OCI-LY3 (cell line): ENCODE measurements at regions not wholly inside any gene's neighbourhood (a gene's known extent, or its start where the extent isn't known, plus 50 kb on each side); places are given as distances from the start of the nearest gene placed in this dataset.

Experiments
- H2AFZ ChIP-seq: fragments of 200-600, 300-600 bp; shearing (Covaris generic); 2 replicates; pipeline ENCODE4 v1.6.0; 2014; ENCODE audit warnings: antibody characterized with exemption, low read depth, low read length
- H3K27ac ChIP-seq: fragments of 200-600, 300-600 bp; sonication (generic); 2 replicates; pipeline ENCODE4 v1.5.1; 2014; ENCODE audit warnings: mild to moderate bottlenecking, low read length, moderate library complexity, mixed read lengths
- H3K27me3 ChIP-seq: fragments of 200-600, 300-600 bp; sonication (generic); 2 replicates; pipeline ENCODE4 v1.6.1; 2014; ENCODE audit warnings: low read depth, low read length, mixed read lengths
- H3K36me3 ChIP-seq: fragments of 200-600, 300-600 bp; sonication (generic); replicated peaks from 2 replicates; pipeline ENCODE3; 2014; ENCODE audit warnings: low read depth, low read length, mixed read lengths
- H3K4me1 ChIP-seq: fragments of 300-600, 200-600 bp; sonication (generic); 2 replicates; pipeline ENCODE4 v1.6.1; 2014; ENCODE audit warnings: low read length, mixed read lengths
- H3K4me2 ChIP-seq: fragments of 200-600, 300-600 bp; sonication (generic); 2 replicates; pipeline ENCODE4 v1.6.1; 2014; ENCODE audit warnings: low read length, mixed read lengths
- H3K4me3 ChIP-seq: fragments of 300-600, 200-600 bp; sonication (generic); 2 replicates; pipeline ENCODE4 v1.5.1; 2014; ENCODE audit warnings: antibody characterized with exemption, mild to moderate bottlenecking, low read length, moderate library complexity
- H3K79me2 ChIP-seq: fragments of 300-600, 200-600 bp; shearing (Covaris generic); 2 replicates; pipeline ENCODE4 v1.6.1; 2014; ENCODE audit warnings: mild to moderate bottlenecking, low read length, mixed read lengths
- H3K9ac ChIP-seq: fragments of 300-600, 200-600 bp; shearing (Covaris generic); 2 replicates; pipeline ENCODE4 v1.6.0; 2014; ENCODE audit warnings: mild to moderate bottlenecking, low read length, moderate library complexity
- H3K9me3 ChIP-seq: fragments of 200-600, 300-600 bp; shearing (Covaris generic); 2 replicates; pipeline ENCODE4 v1.6.1; 2014; ENCODE audit warnings: low read length, mixed read lengths; ENCODE audit not compliant: insufficient read depth
- H4K20me1 ChIP-seq: fragments of 200-600, 300-600 bp; sonication (generic); 2 replicates; pipeline ENCODE4 v1.6.1; 2016; ENCODE audit warnings: low read length, mixed read lengths; ENCODE audit not compliant: insufficient read depth
- EZH2phosphoT487 ChIP-seq: fragments of 200-600 bp; shearing (Covaris generic); IDR thresholded peaks from 2 replicates; pipeline ENCODE4 v1.6.1; 2018; ENCODE audit warnings: antibody characterized with exemption, mixed run types, low read depth
- TF ChIP-seq, protein P1 (sequence below): fragments of 200-600, 300-600 bp; sonication (generic); IDR thresholded peaks from 2 replicates; pipeline ENCODE4 v1.5.1; 2014; ENCODE audit warnings: antibody characterized with exemption, low read length, low read depth

DNA sequence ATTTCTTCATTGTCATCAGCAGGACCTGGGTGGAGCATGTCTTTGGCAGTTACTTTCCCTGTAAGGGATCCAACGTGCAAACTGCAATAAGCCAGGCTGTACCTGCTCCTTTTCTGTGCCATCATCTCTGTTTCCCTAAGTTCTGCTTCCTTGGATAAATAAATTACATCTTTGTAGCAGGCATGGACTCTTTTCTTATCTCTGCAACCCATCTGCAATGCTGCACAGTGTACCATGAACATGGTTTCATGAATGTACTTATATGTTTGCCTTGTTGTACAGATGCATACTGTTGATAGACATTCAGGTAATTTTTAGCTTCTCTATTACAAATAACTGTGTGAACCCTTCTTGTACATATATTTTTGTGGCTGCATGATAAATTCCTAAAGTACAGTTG is 616.7 kb upstream of the PIK3C3 start:
- H3K79me2 ChIP-seq = no peaks in the 10 kb centered on the region
- H3K4me1 ChIP-seq = no peaks in the 10 kb centered on the region
- no peak for TF ChIP-seq EZH2phosphoT487
- TF ChIP-seq, protein P1, sequence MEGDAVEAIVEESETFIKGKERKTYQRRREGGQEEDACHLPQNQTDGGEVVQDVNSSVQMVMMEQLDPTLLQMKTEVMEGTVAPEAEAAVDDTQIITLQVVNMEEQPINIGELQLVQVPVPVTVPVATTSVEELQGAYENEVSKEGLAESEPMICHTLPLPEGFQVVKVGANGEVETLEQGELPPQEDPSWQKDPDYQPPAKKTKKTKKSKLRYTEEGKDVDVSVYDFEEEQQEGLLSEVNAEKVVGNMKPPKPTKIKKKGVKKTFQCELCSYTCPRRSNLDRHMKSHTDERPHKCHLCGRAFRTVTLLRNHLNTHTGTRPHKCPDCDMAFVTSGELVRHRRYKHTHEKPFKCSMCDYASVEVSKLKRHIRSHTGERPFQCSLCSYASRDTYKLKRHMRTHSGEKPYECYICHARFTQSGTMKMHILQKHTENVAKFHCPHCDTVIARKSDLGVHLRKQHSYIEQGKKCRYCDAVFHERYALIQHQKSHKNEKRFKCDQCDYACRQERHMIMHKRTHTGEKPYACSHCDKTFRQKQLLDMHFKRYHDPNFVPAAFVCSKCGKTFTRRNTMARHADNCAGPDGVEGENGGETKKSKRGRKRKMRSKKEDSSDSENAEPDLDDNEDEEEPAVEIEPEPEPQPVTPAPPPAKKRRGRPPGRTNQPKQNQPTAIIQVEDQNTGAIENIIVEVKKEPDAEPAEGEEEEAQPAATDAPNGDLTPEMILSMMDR = no peak

DNA sequence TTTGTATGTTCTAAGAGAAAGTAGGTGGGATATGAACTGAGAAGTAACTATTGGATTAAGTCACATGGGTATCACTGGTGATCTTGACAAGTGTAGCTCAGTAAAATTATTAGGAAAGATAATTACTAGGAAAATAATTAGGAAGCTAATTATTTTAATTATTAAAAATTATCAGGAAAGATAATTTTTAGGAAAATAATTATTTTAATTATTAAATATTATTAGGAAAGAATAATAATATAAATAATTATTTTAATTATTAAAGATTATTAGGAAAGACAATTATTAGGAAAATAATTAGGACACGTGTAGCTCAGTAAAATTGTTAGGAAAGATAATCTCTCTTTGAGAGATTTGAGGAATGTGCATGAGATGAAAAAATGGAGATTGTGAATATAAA is 623.4 kb upstream of the PIK3C3 start:
- Histone ChIP-seq H3K27ac (no peak overlapping the region), H4K20me1 (no peaks in the 10 kb centered on the region), H3K36me3 (no peaks in the 10 kb centered on the region), H3K79me2 (no peaks in the 10 kb centered on the region), H3K9ac (no peak overlapping the region), H2AFZ (no peak overlapping the region), H3K9me3 (no peaks in the 10 kb centered on the region), H3K27me3 (no peaks in the 10 kb centered on the region), H3K4me3 (no peak overlapping the region), H3K4me1 (no peaks in the 10 kb centered on the region), H3K4me2 (no peak overlapping the region)
- no peak for TF ChIP-seq EZH2phosphoT487
- TF ChIP-seq, protein P1 = no peak

More for the DNA sequence above, 616.7 kb upstream of the PIK3C3 start:
- no peaks in the 10 kb centered on the region for H3K36me3 ChIP-seq
- H3K4me2 ChIP-seq = no peak overlapping the region
- H3K27me3 ChIP-seq = no peaks in the 10 kb centered on the region
- no peaks in the 10 kb centered on the region for H3K9me3 ChIP-seq
- no peak overlapping the region for H3K9ac ChIP-seq
- no peak overlapping the region for H3K27ac ChIP-seq
- no peak overlapping the region for H3K4me3 ChIP-seq
- no peak overlapping the region for H2AFZ ChIP-seq
- no peaks in the 10 kb centered on the region for H4K20me1 ChIP-seq

DNA sequence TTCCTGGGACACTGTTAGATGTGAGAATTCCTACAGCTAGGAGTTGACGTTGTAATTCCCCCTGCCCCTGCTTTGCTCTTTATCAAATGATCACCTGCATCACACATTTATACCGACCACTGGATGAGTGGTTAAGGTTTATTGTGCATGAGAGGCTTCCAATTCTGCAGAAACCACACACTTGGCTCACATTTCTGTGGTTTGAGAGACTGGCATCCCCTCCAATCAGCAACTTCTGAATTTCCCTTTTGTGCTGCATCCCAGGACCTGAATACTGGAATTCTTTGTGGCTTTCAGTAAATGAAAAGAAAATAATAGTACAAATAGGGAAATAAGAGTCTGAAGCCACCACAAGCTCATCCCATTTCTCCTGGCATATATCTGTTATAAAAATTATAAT is 628.7 kb upstream of the PIK3C3 start:
- Histone ChIP-seq H3K9me3 (no peaks in the 10 kb centered on the region), H3K4me1 (peaks cover 2% of the 10 kb centered on the region; the same call in 1 of the 2 replicates), H3K4me2 (no peak overlapping the region), H4K20me1 (no peaks in the 10 kb centered on the region), H3K9ac (no peak overlapping the region), H3K27ac (no peak overlapping the region), H3K79me2 (no peaks in the 10 kb centered on the region), H3K27me3 (no peaks in the 10 kb centered on the region), H3K36me3 (no peaks in the 10 kb centered on the region), H2AFZ (no peak overlapping the region), H3K4me3 (no peak overlapping the region)
- no peak for TF ChIP-seq EZH2phosphoT487
- TF ChIP-seq, protein P1 = no peak

DNA sequence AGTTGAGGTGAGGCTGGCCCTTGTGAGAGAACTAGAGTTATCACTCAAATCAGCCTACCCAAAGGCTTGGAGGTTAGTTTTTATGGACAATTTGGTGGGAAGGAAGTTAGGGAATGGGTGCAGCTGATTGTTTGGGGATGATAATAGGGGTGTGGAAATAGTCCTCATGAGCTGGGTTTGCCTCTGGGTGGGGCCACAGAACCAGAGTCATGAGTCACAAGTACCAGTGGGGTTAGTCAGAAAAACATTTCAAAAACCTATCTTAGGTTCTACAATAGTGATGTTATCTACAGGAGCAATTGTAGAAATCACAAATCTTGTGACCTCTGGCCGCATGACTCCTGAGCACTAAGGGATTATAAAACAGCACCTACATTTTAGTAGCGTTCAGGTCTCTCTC is 630.1 kb upstream of the PIK3C3 start:
- Histone ChIP-seq H3K27me3 (no peaks in the 10 kb centered on the region), H3K9ac (no peak overlapping the region), H3K4me1 (peaks cover 2% of the 10 kb centered on the region; the same call in 1 of the 2 replicates), H2AFZ (no peak overlapping the region), H3K4me3 (no peak overlapping the region), H3K36me3 (no peaks in the 10 kb centered on the region), H3K4me2 (no peak overlapping the region), H3K9me3 (no peaks in the 10 kb centered on the region), H3K27ac (no peak overlapping the region), H4K20me1 (no peaks in the 10 kb centered on the region), H3K79me2 (no peaks in the 10 kb centered on the region)
- no peak for TF ChIP-seq EZH2phosphoT487
- TF ChIP-seq, protein P1 = no peak
